Mucosa of descending colon (tissue), 3 donors: ENCODE measurements at regions not wholly inside any gene's neighbourhood (a gene's known extent, or its start where the extent isn't known, plus 50 kb on each side); places are given as distances from the start of the nearest gene placed in this dataset.

Experiments used
- ATAC-seq: fragments of 200-7000 bp; cut with Tn5 transposase; one replicate; pipeline ENCODE4 v1.9.1; 2020; ENCODE audit warnings: mild to moderate bottlenecking, moderate library complexity
- DNase-seq, 3 donors: peaks; one replicate each; pipeline ENCODE4 v3.0.0-alpha.2; 2020
- H3K36me3 ChIP-seq: fragments of 200-600 bp; one replicate; pipeline ENCODE4 v1.8.0; 2021; ENCODE audit warnings: low read depth, mild to moderate bottlenecking
- H3K4me1 ChIP-seq: fragments of 200-600 bp; one replicate; pipeline ENCODE4 v1.8.0; 2021; ENCODE audit warnings: low read depth, mild to moderate bottlenecking
- H3K4me3 ChIP-seq: fragments of 200-600 bp; one replicate; pipeline ENCODE4 v1.8.0; 2021; ENCODE audit warnings: mild to moderate bottlenecking
- H3K9me3 ChIP-seq: fragments of 200-600 bp; one replicate; pipeline ENCODE4 v1.8.0; 2021; ENCODE audit warnings: mild to moderate bottlenecking
- intact Hi-C, 2 donors: fragments of 100-400 bp; cut with DNase I in 1 of 2; cut with micrococcal nuclease in 1 of 2; formaldehyde crosslinking; loops; one replicate each; pipeline versions ENCODE4 v1.11.0 to v1.11.1; 2022; cut with DNase I, micrococcal nuclease
- TF ChIP-seq, protein P1 (sequence below): fragments of 200-600 bp; IDR thresholded peaks from one replicate; pipeline ENCODE4 v1.8.0; 2022; ENCODE audit warnings: antibody characterized with exemption, mild to moderate bottlenecking
- donor health status: DM: no; HTN: no; CAD: no; lungs with moderate emphysema.
- donor health status: DM: no; HTN: no; CAD: no.
- donor health status: DM: no; HTN: yes; CAD: no.

GRCh38 chr16:6970171-6970857 lies 362.3 kb upstream of the RBFOX1 start:
- DNase-seq (no peak), ATAC-seq (no peak)
- intact Hi-C loops = no loop called here
- TF ChIP-seq, protein P1, sequence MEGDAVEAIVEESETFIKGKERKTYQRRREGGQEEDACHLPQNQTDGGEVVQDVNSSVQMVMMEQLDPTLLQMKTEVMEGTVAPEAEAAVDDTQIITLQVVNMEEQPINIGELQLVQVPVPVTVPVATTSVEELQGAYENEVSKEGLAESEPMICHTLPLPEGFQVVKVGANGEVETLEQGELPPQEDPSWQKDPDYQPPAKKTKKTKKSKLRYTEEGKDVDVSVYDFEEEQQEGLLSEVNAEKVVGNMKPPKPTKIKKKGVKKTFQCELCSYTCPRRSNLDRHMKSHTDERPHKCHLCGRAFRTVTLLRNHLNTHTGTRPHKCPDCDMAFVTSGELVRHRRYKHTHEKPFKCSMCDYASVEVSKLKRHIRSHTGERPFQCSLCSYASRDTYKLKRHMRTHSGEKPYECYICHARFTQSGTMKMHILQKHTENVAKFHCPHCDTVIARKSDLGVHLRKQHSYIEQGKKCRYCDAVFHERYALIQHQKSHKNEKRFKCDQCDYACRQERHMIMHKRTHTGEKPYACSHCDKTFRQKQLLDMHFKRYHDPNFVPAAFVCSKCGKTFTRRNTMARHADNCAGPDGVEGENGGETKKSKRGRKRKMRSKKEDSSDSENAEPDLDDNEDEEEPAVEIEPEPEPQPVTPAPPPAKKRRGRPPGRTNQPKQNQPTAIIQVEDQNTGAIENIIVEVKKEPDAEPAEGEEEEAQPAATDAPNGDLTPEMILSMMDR = no peak
- no peaks in the 10 kb centered on the region for H3K9me3 ChIP-seq
- no peaks in the 10 kb centered on the region for H3K4me1 ChIP-seq
- H3K36me3 ChIP-seq = no peaks in the 10 kb centered on the region
- H3K4me3 ChIP-seq = no peak overlapping the region

GRCh38 chr16:6969594-6969993 lies 363.1 kb upstream of the RBFOX1 start:
- intact Hi-C loops = no loop called here
- Histone ChIP-seq H3K36me3 (no peaks in the 10 kb centered on the region), H3K4me1 (no peaks in the 10 kb centered on the region), H3K4me3 (no peak overlapping the region), H3K9me3 (no peaks in the 10 kb centered on the region)
- TF ChIP-seq, protein P1 = no peak
- no peak for ATAC-seq
- no peak for DNase-seq

DNA sequence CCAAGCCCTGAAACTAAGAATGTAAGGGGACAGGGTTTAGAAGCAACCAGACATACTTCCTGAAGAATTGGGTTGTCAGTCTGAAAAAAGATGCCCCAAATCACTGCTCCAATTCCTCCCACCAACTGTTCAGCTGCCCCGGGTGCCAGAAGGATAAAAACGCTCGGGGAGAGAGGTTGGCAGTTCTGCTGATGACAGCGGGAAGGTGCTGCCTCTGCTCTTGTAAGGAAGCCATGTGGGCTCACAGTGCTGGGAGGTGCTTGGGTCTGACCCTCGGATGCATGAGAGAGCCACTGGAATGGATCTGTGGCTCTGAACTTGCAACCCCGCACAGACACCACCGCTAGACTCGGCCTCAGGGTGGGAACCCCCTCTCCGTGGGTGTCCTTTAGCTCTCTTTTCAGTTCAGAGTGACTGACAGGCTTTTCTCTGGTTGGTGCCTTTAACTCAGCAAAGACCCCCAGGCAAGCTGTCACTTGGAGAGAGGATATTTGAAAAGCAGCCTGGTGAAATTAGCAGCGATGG lies 364.8 kb upstream of the RBFOX1 start:
- Histone ChIP-seq H3K4me1 (no peaks in the 10 kb centered on the region), H3K36me3 (no peaks in the 10 kb centered on the region), H3K4me3 (no peak overlapping the region), H3K9me3 (no peaks in the 10 kb centered on the region)
- intact Hi-C loops = no loop called here
- ATAC-seq = no peak
- no peak for DNase-seq
- TF ChIP-seq, protein P1 = no peak

GRCh38 chr16:6966925-6967324 lies 365.7 kb upstream of the RBFOX1 start:
- no peak overlapping the region for H3K4me3 ChIP-seq
- TF ChIP-seq, protein P1 = no peak
- no peaks in the 10 kb centered on the region for H3K9me3 ChIP-seq
- no peaks in the 10 kb centered on the region for H3K4me1 ChIP-seq
- intact Hi-C loops = no loop called here
- H3K36me3 ChIP-seq = no peaks in the 10 kb centered on the region
- ATAC-seq (no peak), DNase-seq (no peak)

DNA sequence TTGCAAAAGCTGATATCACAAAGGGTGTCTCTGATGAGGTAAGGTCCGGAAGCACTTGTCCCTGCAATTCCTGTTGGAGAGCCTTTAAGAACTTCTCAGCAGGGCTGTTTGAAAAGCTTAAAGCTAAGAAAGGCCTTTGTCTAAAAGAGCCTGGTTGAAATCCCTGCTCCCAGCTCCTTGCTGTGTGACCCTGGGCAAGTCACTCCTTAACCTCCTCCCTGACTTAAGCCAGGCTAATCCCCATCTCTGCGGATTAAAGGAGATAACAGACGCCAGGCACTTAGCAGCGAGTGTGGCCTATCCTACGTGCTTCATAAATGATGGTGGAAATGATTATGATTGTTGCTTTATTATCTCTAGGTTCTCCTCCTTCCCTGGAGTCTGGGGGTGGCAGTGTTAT lies 368.0 kb upstream of the RBFOX1 start:
- Histone ChIP-seq H3K4me3 (no peak overlapping the region), H3K4me1 (no peaks in the 10 kb centered on the region), H3K9me3 (no peaks in the 10 kb centered on the region), H3K36me3 (no peaks in the 10 kb centered on the region)
- ATAC-seq (no peak), DNase-seq (no peak)
- intact Hi-C loops = no loop called here
- TF ChIP-seq, protein P1 = no peak

GRCh38 chr16:6961704-6962103 lies 370.9 kb upstream of the RBFOX1 start:
- intact Hi-C loops = no loop called here
- DNase-seq = no peak
- Histone ChIP-seq H3K36me3 (no peaks in the 10 kb centered on the region), H3K9me3 (no peaks in the 10 kb centered on the region), H3K4me1 (no peaks in the 10 kb centered on the region), H3K4me3 (no peak overlapping the region)
- TF ChIP-seq, protein P1 = no peak
- ATAC-seq = no peak
